ENCODE measurements at regions not wholly inside any gene's neighbourhood (a gene's known extent, or its start where the extent isn't known, plus 50 kb on each side); places are given as distances from the start of the nearest gene placed in this dataset.

GRCh38 chr1:118437664-118438063 is 252.6 kb upstream of the SPAG17 start:
- TF ChIP-seq TAF1 (IDR thresholded peaks at IDR 0.05; ENCODE audit: low read depth, low read length) (no peak), POLR2AphosphoS5 (IDR thresholded peaks at IDR 0.05; ENCODE audit: low read depth, low read length) (no peak), POLR2A (IDR thresholded peaks at IDR 0.05; ENCODE audit: low read depth, low read length) (no peak), SPI1 (IDR thresholded peaks at IDR 0.05; ENCODE audit: low read depth, low read length) (no peak), PAX5 (IDR thresholded peaks at IDR 0.05; ENCODE audit: insufficient read depth, low read length, severe bottlenecking) (no peak)

Measured in GM12891 (cell line).